ENCODE measurements at regions not wholly inside any gene's neighbourhood (a gene's known extent, or its start where the extent isn't known, plus 50 kb on each side); places are given as distances from the start of the nearest gene placed in this dataset.

- TF ChIP-seq ZBTB40 (IDR thresholded peaks at IDR 0.05; ENCODE audit: borderline replicate concordance) (no peak), GATAD2B (conservative IDR thresholded peaks at IDR 0.05; ENCODE audit: low read depth) (no peak)
- TF ChIP-seq, protein P1, sequence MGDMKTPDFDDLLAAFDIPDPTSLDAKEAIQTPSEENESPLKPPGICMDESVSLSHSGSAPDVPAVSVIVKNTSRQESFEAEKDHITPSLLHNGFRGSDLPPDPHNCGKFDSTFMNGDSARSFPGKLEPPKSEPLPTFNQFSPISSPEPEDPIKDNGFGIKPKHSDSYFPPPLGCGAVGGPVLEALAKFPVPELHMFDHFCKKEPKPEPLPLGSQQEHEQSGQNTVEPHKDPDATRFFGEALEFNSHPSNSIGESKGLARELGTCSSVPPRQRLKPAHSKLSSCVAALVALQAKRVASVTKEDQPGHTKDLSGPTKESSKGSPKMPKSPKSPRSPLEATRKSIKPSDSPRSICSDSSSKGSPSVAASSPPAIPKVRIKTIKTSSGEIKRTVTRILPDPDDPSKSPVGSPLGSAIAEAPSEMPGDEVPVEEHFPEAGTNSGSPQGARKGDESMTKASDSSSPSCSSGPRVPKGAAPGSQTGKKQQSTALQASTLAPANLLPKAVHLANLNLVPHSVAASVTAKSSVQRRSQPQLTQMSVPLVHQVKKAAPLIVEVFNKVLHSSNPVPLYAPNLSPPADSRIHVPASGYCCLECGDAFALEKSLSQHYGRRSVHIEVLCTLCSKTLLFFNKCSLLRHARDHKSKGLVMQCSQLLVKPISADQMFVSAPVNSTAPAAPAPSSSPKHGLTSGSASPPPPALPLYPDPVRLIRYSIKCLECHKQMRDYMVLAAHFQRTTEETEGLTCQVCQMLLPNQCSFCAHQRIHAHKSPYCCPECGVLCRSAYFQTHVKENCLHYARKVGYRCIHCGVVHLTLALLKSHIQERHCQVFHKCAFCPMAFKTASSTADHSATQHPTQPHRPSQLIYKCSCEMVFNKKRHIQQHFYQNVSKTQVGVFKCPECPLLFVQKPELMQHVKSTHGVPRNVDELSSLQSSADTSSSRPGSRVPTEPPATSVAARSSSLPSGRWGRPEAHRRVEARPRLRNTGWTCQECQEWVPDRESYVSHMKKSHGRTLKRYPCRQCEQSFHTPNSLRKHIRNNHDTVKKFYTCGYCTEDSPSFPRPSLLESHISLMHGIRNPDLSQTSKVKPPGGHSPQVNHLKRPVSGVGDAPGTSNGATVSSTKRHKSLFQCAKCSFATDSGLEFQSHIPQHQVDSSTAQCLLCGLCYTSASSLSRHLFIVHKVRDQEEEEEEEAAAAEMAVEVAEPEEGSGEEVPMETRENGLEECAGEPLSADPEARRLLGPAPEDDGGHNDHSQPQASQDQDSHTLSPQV (IDR thresholded peaks at IDR 0.05) = no peak
- TF ChIP-seq, protein P2, sequence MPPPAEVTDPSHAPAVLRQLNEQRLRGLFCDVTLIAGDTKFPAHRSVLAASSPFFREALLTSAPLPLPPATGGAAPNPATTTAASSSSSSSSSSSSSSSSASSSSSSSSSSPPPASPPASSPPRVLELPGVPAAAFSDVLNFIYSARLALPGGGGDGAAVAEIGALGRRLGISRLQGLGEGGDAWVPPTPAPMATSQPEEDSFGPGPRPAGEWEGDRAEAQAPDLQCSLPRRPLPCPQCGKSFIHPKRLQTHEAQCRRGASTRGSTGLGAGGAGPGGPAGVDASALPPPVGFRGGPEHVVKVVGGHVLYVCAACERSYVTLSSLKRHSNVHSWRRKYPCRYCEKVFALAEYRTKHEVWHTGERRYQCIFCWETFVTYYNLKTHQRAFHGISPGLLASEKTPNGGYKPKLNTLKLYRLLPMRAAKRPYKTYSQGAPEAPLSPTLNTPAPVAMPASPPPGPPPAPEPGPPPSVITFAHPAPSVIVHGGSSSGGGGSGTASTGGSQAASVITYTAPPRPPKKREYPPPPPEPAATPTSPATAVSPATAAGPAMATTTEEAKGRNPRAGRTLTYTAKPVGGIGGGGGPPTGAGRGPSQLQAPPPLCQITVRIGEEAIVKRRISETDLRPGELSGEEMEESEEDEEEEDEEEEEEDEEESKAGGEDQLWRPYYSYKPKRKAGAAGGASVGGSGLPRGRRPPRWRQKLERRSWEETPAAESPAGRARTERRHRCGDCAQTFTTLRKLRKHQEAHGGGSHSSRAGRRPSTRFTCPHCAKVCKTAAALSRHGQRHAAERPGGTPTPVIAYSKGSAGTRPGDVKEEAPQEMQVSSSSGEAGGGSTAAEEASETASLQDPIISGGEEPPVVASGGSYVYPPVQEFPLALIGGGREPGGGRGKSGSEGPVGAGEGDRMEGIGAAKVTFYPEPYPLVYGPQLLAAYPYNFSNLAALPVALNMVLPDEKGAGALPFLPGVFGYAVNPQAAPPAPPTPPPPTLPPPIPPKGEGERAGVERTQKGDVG (CRISPR knock-in tag; IDR thresholded peaks at IDR 0.05) = no peak
Measured at GRCh38 chr5:158451993-158452672, 593.2 kb upstream of the CLINT1 start (continued).
